SK-N-SH treated with all-trans-retinoic acid at 6 μM for 48 hours (cell line): ENCODE measurements at regions not wholly inside any gene's neighbourhood (a gene's known extent, or its start where the extent isn't known, plus 50 kb on each side); places are given as distances from the start of the nearest gene placed in this dataset.

Source experiments
- ATAC-seq: fragments of 200-7000 bp; cut with Tn5 transposase; 3 replicates; pipeline ENCODE4 v1.9.1; 2020; ENCODE audit warnings: mild to moderate bottlenecking, moderate library complexity
- ARNTL ChIP-seq: fragments of 450-650 bp; formaldehyde crosslinking; IDR thresholded peaks from 2 replicates; pipeline ENCODE4 v1.5.0; 2020; ENCODE audit warnings: low read depth, mild to moderate bottlenecking, moderate library complexity, borderline replicate concordance
- BACH2 ChIP-seq: fragments of 250-450 bp; sonication (Bioruptor Pico); IDR thresholded peaks from 2 replicates; pipeline ENCODE4 v1.9.0; 2021; ENCODE audit warnings: mild to moderate bottlenecking, borderline replicate concordance
- CSDC2 ChIP-seq: fragments of 250-450 bp; sonication (Bioruptor Pico); IDR thresholded peaks from 2 replicates; pipeline ENCODE4 v1.5.0; 2020; ENCODE audit warnings: mild to moderate bottlenecking, moderate library complexity
- CSRNP3 ChIP-seq: fragments of 250-450 bp; sonication (Bioruptor Pico); IDR thresholded peaks from 2 replicates; pipeline ENCODE4 v1.5.1; 2021; ENCODE audit warnings: mild to moderate bottlenecking, moderate library complexity
- ESRRG ChIP-seq: fragments of 250-450 bp; sonication (Bioruptor Pico); IDR thresholded peaks from 2 replicates; pipeline ENCODE4 v1.6.1; 2021; ENCODE audit warnings: mild to moderate bottlenecking
- GLIS3 ChIP-seq: fragments of 250-450 bp; sonication (Bioruptor Pico); IDR thresholded peaks from 2 replicates; pipeline ENCODE4 v1.5.0; 2020; ENCODE audit warnings: mild to moderate bottlenecking, moderate library complexity
- ISL1 ChIP-seq: fragments of 250-450 bp; sonication (Bioruptor Pico); IDR thresholded peaks from 2 replicates; pipeline ENCODE4 v2.1.2; 2022; ENCODE audit warnings: mild to moderate bottlenecking, moderate library complexity
- OSR1 ChIP-seq: fragments of 250-450 bp; sonication (Bioruptor Pico); IDR thresholded peaks from 2 replicates; pipeline ENCODE4 v1.8.0; 2022; ENCODE audit warnings: moderate library complexity, mild to moderate bottlenecking, inconsistent platforms
- PATZ1 ChIP-seq: fragments of 250-450 bp; sonication (Bioruptor Pico); IDR thresholded peaks from 2 replicates; pipeline ENCODE4 v1.8.0; 2020; ENCODE audit warnings: mild to moderate bottlenecking, moderate library complexity, borderline replicate concordance
- PPARA ChIP-seq: fragments of 250-450 bp; sonication (Bioruptor Pico); IDR thresholded peaks from 2 replicates; pipeline ENCODE4 v1.5.0; 2020; ENCODE audit warnings: mild to moderate bottlenecking, borderline replicate concordance
- RARB ChIP-seq: fragments of 250-450 bp; sonication (Bioruptor Pico); IDR thresholded peaks from 2 replicates; pipeline ENCODE4 v1.8.0; 2021; ENCODE audit warnings: mild to moderate bottlenecking, moderate library complexity
- SNAI2 ChIP-seq: fragments of 250-450 bp; sonication (Bioruptor Pico); IDR thresholded peaks from 2 replicates; pipeline ENCODE4 v1.5.0; 2020; ENCODE audit warnings: mild to moderate bottlenecking, moderate library complexity
- TCF4 ChIP-seq: fragments of 250-450 bp; sonication (Bioruptor Pico); IDR thresholded peaks from 2 replicates; pipeline ENCODE4 v1.8.0; 2021; ENCODE audit warnings: mild to moderate bottlenecking, moderate library complexity, borderline replicate concordance
- TOX ChIP-seq: fragments of 250-450 bp; sonication (Bioruptor Pico); IDR thresholded peaks from 2 replicates; pipeline ENCODE4 v1.8.0; 2021; ENCODE audit warnings: mild to moderate bottlenecking, moderate library complexity, borderline replicate concordance
- TSHZ2 ChIP-seq: fragments of 250-450 bp; sonication (Bioruptor Pico); IDR thresholded peaks from 2 replicates; pipeline ENCODE4 v1.5.0; 2020; ENCODE audit warnings: mild to moderate bottlenecking, moderate library complexity
- ZC3H10 ChIP-seq: fragments of 250-450 bp; sonication (Bioruptor Pico); IDR thresholded peaks from 2 replicates; pipeline ENCODE4 v1.5.1; 2021; ENCODE audit warnings: mild to moderate bottlenecking, moderate library complexity
- ZFP3 ChIP-seq: fragments of 250-450 bp; sonication (Bioruptor Pico); IDR thresholded peaks from 2 replicates; pipeline ENCODE4 v1.5.0; 2020; ENCODE audit warnings: mild to moderate bottlenecking, moderate library complexity
- ZFP30 ChIP-seq: fragments of 450-650 bp; formaldehyde crosslinking; IDR thresholded peaks from 2 replicates; pipeline ENCODE4 v1.5.0; 2022; ENCODE audit warnings: mild to moderate bottlenecking, moderate library complexity
- ZNF565 ChIP-seq: fragments of 450-650 bp; formaldehyde crosslinking; conservative IDR thresholded peaks from 2 replicates; pipeline ENCODE4 v1.5.0; 2020; ENCODE audit warnings: low read depth, mild to moderate bottlenecking, moderate library complexity
- ZNF8 ChIP-seq: fragments of 450-650 bp; formaldehyde crosslinking; IDR thresholded peaks from 2 replicates; pipeline ENCODE4 v1.5.0; 2020; ENCODE audit warnings: mild to moderate bottlenecking, moderate library complexity
- TF ChIP-seq, protein P1 (sequence below): fragments of 250-450 bp; sonication (Bioruptor Pico); IDR thresholded peaks from 2 replicates; pipeline ENCODE4 v1.8.0; 2021; ENCODE audit warnings: low read depth, mild to moderate bottlenecking, moderate library complexity, borderline replicate concordance
- TF ChIP-seq, protein P2 (sequence below): fragments of 250-450 bp; sonication (Bioruptor Pico); IDR thresholded peaks from 2 replicates; pipeline ENCODE4 v1.5.1; 2020; ENCODE audit warnings: low read depth, mild to moderate bottlenecking, moderate library complexity

DNA sequence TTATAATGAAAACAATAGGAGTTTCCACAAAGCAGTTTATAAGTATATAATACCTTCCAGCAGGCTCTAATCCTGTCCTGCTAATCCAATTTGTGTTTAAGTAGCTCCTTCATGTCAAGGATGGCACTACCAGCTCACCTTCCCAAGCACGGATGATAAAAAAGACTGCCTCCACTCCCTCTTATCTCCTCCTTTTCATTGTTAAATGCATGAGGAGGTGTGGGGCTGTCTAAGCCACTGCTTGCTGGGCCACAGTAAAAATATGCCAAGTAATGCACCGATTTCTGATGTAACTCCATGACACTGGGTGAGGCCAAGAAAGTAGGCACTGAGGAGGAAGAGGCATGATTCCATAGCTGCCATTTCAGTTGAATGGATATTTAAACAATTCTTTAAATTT lies 193.1 kb downstream of the ZIC5 start (continued):
- TF ChIP-seq PATZ1 (CRISPR knock-in tag), result no peak

- ATAC-seq, result no peak
- no peak for TF ChIP-seq ZFP3
- TF ChIP-seq ARNTL (CRISPR knock-in tag), result no peak
- no peak for TF ChIP-seq ISL1 (CRISPR knock-in tag)
Measured at GRCh38 chr13:99777873-99778272, 193.7 kb downstream of the ZIC5 start.

DNA sequence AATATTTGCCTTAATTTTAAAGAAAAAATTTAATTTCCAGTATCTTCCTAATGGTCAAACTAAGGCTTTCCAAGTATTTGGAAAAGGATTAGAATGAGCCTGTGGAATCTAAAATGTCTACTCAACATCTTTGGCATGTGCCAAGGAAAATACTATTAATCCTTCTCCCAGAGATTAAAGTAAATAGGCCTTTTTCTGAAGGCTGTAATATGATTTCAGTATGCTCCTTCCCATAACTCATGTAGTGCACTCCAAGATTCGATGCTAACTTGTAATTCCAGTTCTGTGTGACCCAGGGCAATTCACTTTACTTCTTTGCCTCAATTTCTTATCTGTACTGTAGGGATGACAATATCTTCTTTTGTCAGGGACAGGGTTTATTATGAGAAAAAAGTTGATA lies 196.9 kb downstream of the ZIC5 start:
- no peak for ATAC-seq
- TF ChIP-seq ZFP3 (no peak), ZFP30 (no peak), ZNF8 (CRISPR knock-in tag) (no peak), ISL1 (CRISPR knock-in tag) (peak; percentile 95), ESRRG (CRISPR knock-in tag) (no peak; the same call in 1 of the 2 replicates), OSR1 (CRISPR knock-in tag) (no peak), PPARA (CRISPR knock-in tag) (no peak), TSHZ2 (no peak), BACH2 (CRISPR knock-in tag) (no peak), GLIS3 (CRISPR knock-in tag) (no peak), TOX (CRISPR knock-in tag) (no peak), RARB (CRISPR knock-in tag) (no peak)
- TF ChIP-seq, protein P1, sequence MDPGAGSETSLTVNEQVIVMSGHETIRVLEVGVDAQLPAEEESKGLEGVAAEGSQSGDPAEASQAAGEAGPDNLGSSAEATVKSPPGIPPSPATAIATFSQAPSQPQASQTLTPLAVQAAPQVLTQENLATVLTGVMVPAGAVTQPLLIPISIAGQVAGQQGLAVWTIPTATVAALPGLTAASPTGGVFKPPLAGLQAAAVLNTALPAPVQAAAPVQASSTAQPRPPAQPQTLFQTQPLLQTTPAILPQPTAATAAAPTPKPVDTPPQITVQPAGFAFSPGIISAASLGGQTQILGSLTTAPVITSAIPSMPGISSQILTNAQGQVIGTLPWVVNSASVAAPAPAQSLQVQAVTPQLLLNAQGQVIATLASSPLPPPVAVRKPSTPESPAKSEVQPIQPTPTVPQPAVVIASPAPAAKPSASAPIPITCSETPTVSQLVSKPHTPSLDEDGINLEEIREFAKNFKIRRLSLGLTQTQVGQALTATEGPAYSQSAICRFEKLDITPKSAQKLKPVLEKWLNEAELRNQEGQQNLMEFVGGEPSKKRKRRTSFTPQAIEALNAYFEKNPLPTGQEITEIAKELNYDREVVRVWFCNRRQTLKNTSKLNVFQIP (CRISPR knock-in tag), result no peak
- TF ChIP-seq, protein P2, sequence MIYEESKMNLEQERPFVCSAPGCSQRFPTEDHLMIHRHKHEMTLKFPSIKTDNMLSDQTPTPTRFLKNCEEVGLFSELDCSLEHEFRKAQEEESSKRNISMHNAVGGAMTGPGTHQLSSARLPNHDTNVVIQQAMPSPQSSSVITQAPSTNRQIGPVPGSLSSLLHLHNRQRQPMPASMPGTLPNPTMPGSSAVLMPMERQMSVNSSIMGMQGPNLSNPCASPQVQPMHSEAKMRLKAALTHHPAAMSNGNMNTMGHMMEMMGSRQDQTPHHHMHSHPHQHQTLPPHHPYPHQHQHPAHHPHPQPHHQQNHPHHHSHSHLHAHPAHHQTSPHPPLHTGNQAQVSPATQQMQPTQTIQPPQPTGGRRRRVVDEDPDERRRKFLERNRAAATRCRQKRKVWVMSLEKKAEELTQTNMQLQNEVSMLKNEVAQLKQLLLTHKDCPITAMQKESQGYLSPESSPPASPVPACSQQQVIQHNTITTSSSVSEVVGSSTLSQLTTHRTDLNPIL, result 0 out of 2 replicates have a peak, but pooled peaks have one; percentile 27

GRCh38 chr13:99768986-99769385 lies 202.6 kb downstream of the ZIC5 start:
- ATAC-seq, result no peak
- TF ChIP-seq RARB (CRISPR knock-in tag) (no peak), TOX (CRISPR knock-in tag) (no peak), PPARA (CRISPR knock-in tag) (no peak), OSR1 (CRISPR knock-in tag) (no peak), BACH2 (CRISPR knock-in tag) (no peak), ZC3H10 (CRISPR knock-in tag) (no peak), TCF4 (CRISPR knock-in tag) (no peak), ISL1 (CRISPR knock-in tag) (no peak), ARNTL (CRISPR knock-in tag) (no peak), ZFP3 (no peak), TSHZ2 (no peak), CSRNP3 (CRISPR knock-in tag) (no peak), PATZ1 (CRISPR knock-in tag) (no peak), ZFP30 (no peak), CSDC2 (CRISPR knock-in tag) (no peak), SNAI2 (CRISPR knock-in tag) (no peak), ZNF565 (CRISPR knock-in tag) (no peak)
